ENCODE measurements at regions not wholly inside any gene's neighbourhood (a gene's known extent, or its start where the extent isn't known, plus 50 kb on each side); places are given as distances from the start of the nearest gene placed in this dataset.

DNA sequence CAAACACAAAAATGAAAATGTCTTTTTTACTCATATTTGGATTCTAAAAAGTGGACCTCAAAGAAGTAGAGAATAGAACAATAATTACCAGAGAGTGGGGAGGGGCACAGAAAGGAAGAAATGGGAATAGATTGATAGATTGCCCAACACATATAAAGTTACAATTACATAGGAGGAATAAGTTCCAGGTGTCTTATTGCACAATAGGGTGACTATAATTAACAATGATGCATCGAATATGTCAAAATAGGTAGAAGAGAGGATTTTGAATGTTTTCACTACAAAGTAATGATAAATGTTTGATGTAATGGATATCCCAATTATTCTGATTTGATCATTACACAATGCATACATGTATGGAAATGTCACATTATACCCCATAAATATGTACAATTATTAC is 556.0 kb downstream of the CDH8 start:
- no peak for DNase-seq (ENCODE audit: extremely low read depth, insufficient read length)
- H3K27me3 ChIP-seq (replicated peaks; ENCODE audit: control insufficient read depth, insufficient read depth, low read length), result no peaks in the 10 kb centered on the region
- TF ChIP-seq, protein P1, sequence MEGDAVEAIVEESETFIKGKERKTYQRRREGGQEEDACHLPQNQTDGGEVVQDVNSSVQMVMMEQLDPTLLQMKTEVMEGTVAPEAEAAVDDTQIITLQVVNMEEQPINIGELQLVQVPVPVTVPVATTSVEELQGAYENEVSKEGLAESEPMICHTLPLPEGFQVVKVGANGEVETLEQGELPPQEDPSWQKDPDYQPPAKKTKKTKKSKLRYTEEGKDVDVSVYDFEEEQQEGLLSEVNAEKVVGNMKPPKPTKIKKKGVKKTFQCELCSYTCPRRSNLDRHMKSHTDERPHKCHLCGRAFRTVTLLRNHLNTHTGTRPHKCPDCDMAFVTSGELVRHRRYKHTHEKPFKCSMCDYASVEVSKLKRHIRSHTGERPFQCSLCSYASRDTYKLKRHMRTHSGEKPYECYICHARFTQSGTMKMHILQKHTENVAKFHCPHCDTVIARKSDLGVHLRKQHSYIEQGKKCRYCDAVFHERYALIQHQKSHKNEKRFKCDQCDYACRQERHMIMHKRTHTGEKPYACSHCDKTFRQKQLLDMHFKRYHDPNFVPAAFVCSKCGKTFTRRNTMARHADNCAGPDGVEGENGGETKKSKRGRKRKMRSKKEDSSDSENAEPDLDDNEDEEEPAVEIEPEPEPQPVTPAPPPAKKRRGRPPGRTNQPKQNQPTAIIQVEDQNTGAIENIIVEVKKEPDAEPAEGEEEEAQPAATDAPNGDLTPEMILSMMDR (IDR thresholded peaks at IDR 0.05; ENCODE audit: insufficient read depth, low read length, poor library complexity, severe bottlenecking), result no peak
- H3K36me3 ChIP-seq (ENCODE audit: control insufficient read depth, insufficient read depth, low read length), result no peaks in the 10 kb centered on the region
- H3K4me3 ChIP-seq (replicated peaks; ENCODE audit: low read depth, low read length), result no peak overlapping the region

DNA sequence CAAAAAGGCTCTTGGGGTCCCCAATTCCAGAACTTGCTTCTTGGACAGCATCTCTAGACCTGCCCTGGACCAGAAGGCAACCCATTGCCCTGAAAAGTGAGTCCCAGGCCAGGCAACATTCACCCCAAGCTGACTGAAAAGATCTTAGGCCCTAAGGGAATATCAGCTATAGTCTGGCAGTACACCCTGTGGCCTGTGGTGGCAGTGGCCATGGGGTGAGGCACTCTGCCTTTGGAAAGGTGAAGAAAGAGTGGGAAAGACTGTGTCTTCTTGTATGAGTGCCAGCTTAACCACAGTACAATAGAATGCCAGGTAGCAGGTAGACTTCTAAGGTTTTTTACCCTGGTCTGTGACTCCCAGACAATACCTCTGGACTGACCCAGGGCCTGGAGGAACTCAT is 564.5 kb downstream of the CDH8 start:
- TF ChIP-seq, protein P1 (IDR thresholded peaks at IDR 0.05; ENCODE audit: insufficient read depth, low read length, poor library complexity, severe bottlenecking), result no peak
- Histone ChIP-seq H3K36me3 (ENCODE audit: control insufficient read depth, insufficient read depth, low read length) (no peaks in the 10 kb centered on the region), H3K27me3 (replicated peaks; ENCODE audit: control insufficient read depth, insufficient read depth, low read length) (no peaks in the 10 kb centered on the region), H3K4me3 (replicated peaks; ENCODE audit: low read depth, low read length) (no peak overlapping the region)
- no peak for DNase-seq (ENCODE audit: extremely low read depth, insufficient read length)

DNA sequence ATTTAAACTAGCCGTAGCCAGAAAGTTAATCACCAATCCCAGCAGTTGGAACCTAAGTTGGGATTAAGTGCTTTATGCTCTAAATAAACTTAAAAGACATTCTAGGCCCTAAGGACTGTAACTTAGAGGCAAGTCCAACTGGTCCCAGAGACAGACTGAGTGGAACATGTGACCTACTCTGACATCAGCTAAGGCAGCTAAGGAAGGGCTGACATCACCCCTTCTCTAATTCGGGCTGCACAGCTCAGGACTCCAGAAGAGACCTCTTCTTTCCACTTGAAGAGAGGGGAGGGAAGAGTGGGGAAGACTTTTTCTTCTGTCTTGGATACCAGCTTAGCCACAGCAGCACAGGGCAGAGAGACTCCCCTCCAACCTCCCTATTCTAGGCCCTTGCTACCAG is 565.2 kb downstream of the CDH8 start:
- TF ChIP-seq, protein P1 (IDR thresholded peaks at IDR 0.05; ENCODE audit: insufficient read depth, low read length, poor library complexity, severe bottlenecking), result no peak
- Histone ChIP-seq H3K36me3 (ENCODE audit: control insufficient read depth, insufficient read depth, low read length) (no peaks in the 10 kb centered on the region), H3K4me3 (replicated peaks; ENCODE audit: low read depth, low read length) (no peak overlapping the region), H3K27me3 (replicated peaks; ENCODE audit: control insufficient read depth, insufficient read depth, low read length) (no peaks in the 10 kb centered on the region)
- no peak for DNase-seq (ENCODE audit: extremely low read depth, insufficient read length)

DNA sequence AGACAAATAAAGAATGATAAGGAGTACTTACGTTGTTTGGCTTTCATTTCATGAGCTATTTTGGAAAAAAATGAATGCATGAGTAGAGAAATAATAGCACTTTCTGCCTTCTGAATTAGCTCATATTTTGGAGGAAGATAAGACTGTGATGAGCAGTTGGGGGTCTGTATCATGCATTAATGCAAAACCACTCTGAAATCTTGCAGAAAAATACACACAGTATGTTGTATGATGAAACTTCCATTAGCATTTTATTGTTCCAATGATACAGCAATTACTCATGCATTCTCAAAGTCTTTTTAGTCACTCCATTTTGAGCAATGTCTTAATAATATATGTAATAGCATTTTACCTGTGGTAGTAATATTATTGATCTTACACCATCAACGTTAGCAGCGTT is 571.0 kb downstream of the CDH8 start:
- DNase-seq (ENCODE audit: extremely low read depth, insufficient read length), result no peak
- Histone ChIP-seq H3K4me3 (replicated peaks; ENCODE audit: low read depth, low read length) (no peak overlapping the region), H3K27me3 (replicated peaks; ENCODE audit: control insufficient read depth, insufficient read depth, low read length) (no peaks in the 10 kb centered on the region), H3K36me3 (ENCODE audit: control insufficient read depth, insufficient read depth, low read length) (no peaks in the 10 kb centered on the region)
- TF ChIP-seq, protein P1 (IDR thresholded peaks at IDR 0.05; ENCODE audit: insufficient read depth, low read length, poor library complexity, severe bottlenecking), result no peak

DNA sequence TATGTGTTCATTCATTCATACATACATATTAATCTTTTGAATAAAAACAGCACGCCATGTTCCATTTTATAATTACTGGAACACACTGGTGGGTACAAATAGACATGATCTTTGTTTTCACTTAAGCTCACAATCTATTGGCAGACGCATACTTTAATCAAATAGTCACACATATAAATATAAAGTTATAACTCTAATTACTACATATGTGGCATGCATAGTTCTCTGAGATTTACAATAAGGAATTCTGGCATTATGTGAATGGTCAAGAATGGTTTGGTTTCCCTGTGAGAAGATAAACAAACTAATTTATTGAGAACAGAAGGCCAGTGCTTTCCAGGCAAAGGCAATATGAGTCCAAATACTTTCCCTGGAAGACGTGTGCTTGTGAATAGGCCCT is 576.2 kb downstream of the CDH8 start:
- TF ChIP-seq, protein P1 (IDR thresholded peaks at IDR 0.05; ENCODE audit: insufficient read depth, low read length, poor library complexity, severe bottlenecking), result no peak
- H3K27me3 ChIP-seq (replicated peaks; ENCODE audit: control insufficient read depth, insufficient read depth, low read length), result no peaks in the 10 kb centered on the region
- DNase-seq (ENCODE audit: extremely low read depth, insufficient read length), result no peak

DNA sequence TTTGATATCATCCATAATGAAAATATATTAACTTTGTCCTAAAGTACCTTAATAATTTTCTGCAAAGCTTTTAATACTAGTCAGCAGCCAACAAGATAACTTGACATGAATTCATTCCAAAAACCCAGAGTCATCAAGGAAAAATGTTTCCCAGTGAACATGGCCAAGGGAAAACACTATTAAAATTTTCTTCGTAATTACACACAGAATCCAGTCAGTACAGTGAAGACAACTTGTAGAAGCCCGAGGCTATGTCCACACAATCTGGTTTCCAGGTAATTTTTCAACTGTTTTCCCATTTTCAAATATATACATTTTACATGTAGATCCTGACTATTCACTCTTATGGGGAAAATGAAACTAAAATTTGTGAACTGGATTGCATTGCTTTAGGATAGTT is 600.9 kb downstream of the CDH8 start:
- no peaks in the 10 kb centered on the region for H3K27me3 ChIP-seq (replicated peaks; ENCODE audit: control insufficient read depth, insufficient read depth, low read length)
- H3K4me3 ChIP-seq (replicated peaks; ENCODE audit: low read depth, low read length), result no peak overlapping the region
- DNase-seq (ENCODE audit: extremely low read depth, insufficient read length), result no peak
- H3K36me3 ChIP-seq (ENCODE audit: control insufficient read depth, insufficient read depth, low read length), result no peaks in the 10 kb centered on the region
- TF ChIP-seq, protein P1 (IDR thresholded peaks at IDR 0.05; ENCODE audit: insufficient read depth, low read length, poor library complexity, severe bottlenecking), result no peak

More for the DNA sequence above, 576.2 kb downstream of the CDH8 start:
- no peaks in the 10 kb centered on the region for H3K36me3 ChIP-seq (ENCODE audit: control insufficient read depth, insufficient read depth, low read length)
- H3K4me3 ChIP-seq (replicated peaks; ENCODE audit: low read depth, low read length), result no peak overlapping the region

Data from GM06990 (cell line).